ENCODE measurements at regions not wholly inside any gene's neighbourhood (a gene's known extent, or its start where the extent isn't known, plus 50 kb on each side); places are given as distances from the start of the nearest gene placed in this dataset.
"Not testable (repeated sequence)": the region's sequence is repeated elsewhere in the genome, so short reads cannot be mapped to it uniquely, and the experiment has no call there.

DNA sequence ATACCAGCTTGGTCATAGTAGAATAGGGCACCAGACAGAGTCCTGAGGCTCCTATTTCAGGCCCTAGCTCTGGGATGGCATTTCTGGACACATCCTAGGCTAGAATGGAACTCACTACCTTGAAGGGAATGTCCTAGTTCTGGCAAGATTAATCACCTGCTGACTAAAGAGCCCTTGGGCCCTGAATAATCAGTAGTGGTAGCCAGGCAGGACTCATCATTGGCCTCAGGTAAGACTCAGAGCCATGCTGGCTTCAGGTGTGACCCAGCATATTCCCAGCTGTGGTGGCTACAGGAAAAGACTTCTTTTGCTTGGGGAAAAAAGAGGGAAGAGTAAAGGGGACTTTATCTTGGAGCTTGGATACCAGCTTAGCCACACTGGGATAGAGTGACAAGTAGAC lies 131.0 kb upstream of the SRD5A2 start:
- H3K4me1 Mint-ChIP-seq, result no peaks in the 10 kb centered on the region
- DNase-seq (no peak), ATAC-seq (replicated peaks) (no peak)
- no peak overlapping the region for H3K4me3 Mint-ChIP-seq
- H3K27me3 Mint-ChIP-seq, result peaks cover 12 to 14% of the 10 kb centered on the region in 2 donors
- H3K27ac Mint-ChIP-seq, result no peak overlapping the region
- H3K36me3 Mint-ChIP-seq, result peaks cover 0 to 3% of the 10 kb centered on the region in 2 donors
- peaks cover 9 to 17% of the 10 kb centered on the region in 2 donors for H3K9me3 Mint-ChIP-seq

GRCh38 chr2:31710121-31710520 lies 129.4 kb upstream of the SRD5A2 start:
- Mint-ChIP-seq H3K4me1 (no peaks in the 10 kb centered on the region), H3K36me3 (peaks cover 0 to 3% of the 10 kb centered on the region in 2 donors), H3K9me3 (peaks cover 9 to 17% of the 10 kb centered on the region in 2 donors), H3K27me3 (peaks cover 15 to 19% of the 10 kb centered on the region in 2 donors), H3K27ac (no peak overlapping the region), H3K4me3 (no peak overlapping the region)
- no peak for ATAC-seq (replicated peaks)
- DNase-seq, result no peak

GRCh38 chr2:31707992-31708391 lies 127.3 kb upstream of the SRD5A2 start:
- Mint-ChIP-seq H3K36me3 (peaks cover 0 to 2% of the 10 kb centered on the region in 2 donors), H3K4me3 (no peak overlapping the region), H3K4me1 (no peaks in the 10 kb centered on the region), H3K9me3 (peaks cover 3 to 7% of the 10 kb centered on the region in 2 donors), H3K27me3 (peaks cover 10 to 11% of the 10 kb centered on the region in 2 donors), H3K27ac (no peak overlapping the region)
- ATAC-seq (replicated peaks), result no peak
- no peak for DNase-seq

DNA sequence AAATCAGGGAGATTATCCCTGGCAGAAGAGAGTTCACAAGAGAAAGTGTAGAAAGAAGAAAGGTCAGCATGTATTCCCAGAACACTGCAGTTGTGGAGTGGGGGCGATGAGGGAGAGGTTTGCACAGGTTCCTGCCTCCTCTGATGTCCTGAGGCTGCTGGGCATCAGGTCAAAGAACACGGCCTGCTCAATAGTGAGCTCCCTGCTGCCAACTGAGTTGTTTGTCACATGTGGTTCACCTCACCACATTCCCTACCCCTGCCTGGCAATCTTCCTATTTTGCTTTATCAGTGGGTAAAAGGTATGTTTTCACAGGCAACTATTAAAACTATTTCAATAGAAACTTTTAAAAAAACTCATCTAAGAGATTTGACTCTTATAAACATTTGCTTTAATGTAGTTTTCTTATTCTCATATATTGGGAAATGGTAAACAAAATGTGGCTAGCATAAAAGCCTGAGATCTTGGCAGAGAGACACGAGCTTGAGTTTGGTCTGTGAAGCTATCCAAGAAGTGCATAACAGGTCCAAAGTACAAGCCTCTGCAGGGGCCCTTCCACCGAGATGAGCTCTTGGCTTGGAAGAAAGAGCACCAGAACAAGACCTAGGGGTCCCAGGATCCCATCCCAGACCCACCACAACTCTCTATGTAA lies 123.9 kb upstream of the SRD5A2 start:
- DNase-seq (no peak), ATAC-seq (replicated peaks) (no peak)
- Mint-ChIP-seq H3K9me3 (peaks cover 15 to 19% of the 10 kb centered on the region in 2 donors), H3K36me3 (peaks cover 0 to 2% of the 10 kb centered on the region in 2 donors), H3K4me1 (no peaks in the 10 kb centered on the region), H3K27me3 (peaks cover 6% of the 10 kb centered on the region in 2 donors), H3K27ac (no peak overlapping the region), H3K4me3 (no peak overlapping the region)

GRCh38 chr2:31703253-31703652 lies 122.5 kb upstream of the SRD5A2 start:
- DNase-seq (no peak), ATAC-seq (replicated peaks) (no peak)
- no peak overlapping the region for H3K4me3 Mint-ChIP-seq
- peaks cover 0 to 2% of the 10 kb centered on the region in 2 donors for H3K36me3 Mint-ChIP-seq
- H3K27ac Mint-ChIP-seq, result no peak overlapping the region
- H3K27me3 Mint-ChIP-seq, result peaks cover 6% of the 10 kb centered on the region in 2 donors
- H3K9me3 Mint-ChIP-seq, result peaks cover 24 to 31% of the 10 kb centered on the region in 2 donors
- no peaks in the 10 kb centered on the region for H3K4me1 Mint-ChIP-seq

DNA sequence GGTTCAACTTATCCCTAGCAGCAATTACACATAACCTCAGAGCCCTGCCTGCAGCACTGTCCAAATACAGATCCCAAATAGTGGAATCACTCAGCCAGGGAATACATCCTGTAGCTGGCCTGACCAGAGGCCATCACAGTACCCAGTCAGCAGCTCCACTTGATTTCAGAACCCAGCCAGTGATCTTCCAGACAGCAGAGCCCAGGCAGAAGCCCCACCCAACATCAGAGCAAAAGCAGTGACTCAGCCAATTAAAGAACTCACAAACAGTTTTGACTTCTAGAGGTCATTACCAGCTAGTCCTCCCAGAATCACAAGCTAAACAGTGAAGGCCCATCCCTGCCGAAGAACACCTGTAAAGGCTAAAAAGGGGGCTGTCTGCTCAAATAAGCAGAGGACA lies 118.0 kb upstream of the SRD5A2 start:
- Mint-ChIP-seq H3K4me1 (no peaks in the 10 kb centered on the region), H3K27ac (no peak overlapping the region), H3K4me3 (no peak overlapping the region), H3K27me3 (peaks cover 0 to 4% of the 10 kb centered on the region in 2 donors), H3K36me3 (peaks cover 9 to 12% of the 10 kb centered on the region in 2 donors), H3K9me3 (peaks cover 54 to 58% of the 10 kb centered on the region in 2 donors)
- ATAC-seq (replicated peaks) (no peak), DNase-seq (no peak)

DNA sequence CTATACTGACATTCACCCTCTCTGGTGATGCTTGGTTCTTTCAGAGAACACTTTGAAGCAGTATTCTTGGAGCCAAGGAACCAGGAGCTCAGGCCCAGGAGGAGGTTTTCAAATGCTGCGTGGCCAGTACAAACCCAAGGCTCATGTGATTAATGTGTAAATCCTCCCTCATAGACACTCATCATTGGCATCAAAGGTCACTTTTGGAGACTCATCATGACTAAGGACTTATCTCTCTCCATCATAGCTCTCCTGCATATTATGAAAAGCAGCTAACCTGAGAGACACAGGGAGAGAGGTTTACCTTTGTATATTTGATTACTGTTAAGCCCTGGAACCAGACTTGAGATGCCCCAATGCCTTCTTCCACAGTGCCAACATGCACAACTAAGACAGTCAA lies 115.3 kb upstream of the SRD5A2 start:
- Mint-ChIP-seq H3K4me1 (no peaks in the 10 kb centered on the region), H3K36me3 (peaks cover 12 to 20% of the 10 kb centered on the region in 2 donors), H3K27me3 (peaks cover 0 to 4% of the 10 kb centered on the region in 2 donors), H3K9me3 (peaks cover 59 to 60% of the 10 kb centered on the region in 2 donors), H3K4me3 (no peak overlapping the region), H3K27ac (no peak overlapping the region)
- ATAC-seq (replicated peaks), result no peak
- no peak for DNase-seq

DNA sequence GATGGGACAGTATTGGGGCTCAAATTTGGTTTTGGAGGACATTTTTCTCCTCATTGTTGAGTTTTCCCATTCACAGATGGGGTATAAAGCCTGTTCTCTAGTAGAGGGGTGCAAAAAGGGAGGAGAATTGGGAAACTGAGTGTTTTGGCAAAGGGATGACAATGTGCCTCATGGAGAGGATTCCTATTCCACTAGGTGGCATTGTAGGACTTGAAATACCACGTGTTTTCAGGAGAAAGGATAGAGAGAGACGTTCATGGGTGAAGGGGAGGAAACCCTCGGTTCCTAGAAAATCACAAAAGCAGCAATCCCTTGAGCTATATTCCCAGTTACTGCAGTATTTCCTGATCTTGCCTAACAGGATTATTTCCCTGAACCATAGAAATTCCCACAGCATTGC lies 113.7 kb upstream of the SRD5A2 start:
- peaks cover 12 to 20% of the 10 kb centered on the region in 2 donors for H3K36me3 Mint-ChIP-seq
- H3K27me3 Mint-ChIP-seq, result peaks cover 0 to 4% of the 10 kb centered on the region in 2 donors
- H3K27ac Mint-ChIP-seq, result no peak overlapping the region
- H3K4me1 Mint-ChIP-seq, result no peaks in the 10 kb centered on the region
- H3K9me3 Mint-ChIP-seq, result peaks cover 51 to 54% of the 10 kb centered on the region in 2 donors
- no peak overlapping the region for H3K4me3 Mint-ChIP-seq
- no peak for ATAC-seq (replicated peaks)
- no peak for DNase-seq

DNA sequence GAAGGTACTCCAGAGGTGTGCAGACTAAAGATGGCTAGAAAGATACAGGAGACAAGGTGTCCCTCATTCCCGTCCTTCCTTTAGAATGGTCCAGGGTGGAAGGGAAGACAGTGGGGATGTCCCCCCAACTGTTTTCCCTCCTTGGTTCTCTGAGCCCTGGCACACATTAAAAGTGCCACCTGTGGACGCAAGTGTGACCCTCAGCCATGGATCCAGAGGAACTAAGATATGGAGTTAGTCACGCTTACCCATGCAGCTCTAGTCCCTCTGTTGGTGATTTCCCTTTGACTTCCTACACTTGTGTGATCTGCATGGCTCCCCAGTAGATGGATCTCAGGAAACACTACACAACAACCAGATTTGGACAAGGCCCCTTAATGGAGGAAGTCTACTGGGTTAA lies 113.1 kb upstream of the SRD5A2 start:
- Mint-ChIP-seq H3K27me3 (peaks cover 0 to 4% of the 10 kb centered on the region in 2 donors), H3K9me3 (peaks cover 51 to 53% of the 10 kb centered on the region in 2 donors), H3K27ac (no peak overlapping the region), H3K4me3 (no peak overlapping the region), H3K36me3 (peaks cover 12 to 20% of the 10 kb centered on the region in 2 donors), H3K4me1 (no peaks in the 10 kb centered on the region)
- ATAC-seq (replicated peaks) (no peak), DNase-seq (no peak)

GRCh38 chr2:31688282-31688681 lies 107.5 kb upstream of the SRD5A2 start:
- Mint-ChIP-seq H3K27me3 (peaks cover 5 to 9% of the 10 kb centered on the region in 2 donors), H3K27ac (no peak overlapping the region), H3K36me3 (peaks cover 4 to 7% of the 10 kb centered on the region in 2 donors), H3K4me1 (no peaks in the 10 kb centered on the region), H3K4me3 (no peak overlapping the region), H3K9me3 (peaks cover 23 to 30% of the 10 kb centered on the region in 2 donors)
- ATAC-seq (replicated peaks) (no peak), DNase-seq (no peak)

DNA sequence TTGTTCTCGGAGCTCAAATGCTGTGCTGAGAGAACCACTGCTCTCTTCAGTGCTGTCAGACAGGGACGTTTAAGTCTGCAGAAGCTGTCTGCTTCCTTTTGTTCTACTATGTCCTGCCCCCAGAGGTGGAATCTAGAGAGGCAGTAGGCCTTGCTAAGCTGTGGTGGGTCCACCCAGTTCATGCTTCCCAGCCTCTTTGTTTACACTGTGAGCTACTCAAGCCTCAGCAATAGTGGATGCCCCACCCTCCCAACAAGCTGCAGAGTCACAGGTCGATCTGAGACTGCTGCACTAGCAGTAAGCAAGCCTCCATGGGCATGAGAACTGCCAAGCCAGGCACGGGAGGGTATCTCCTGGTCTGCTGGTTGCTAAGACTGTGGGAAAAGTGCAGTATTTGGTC lies 102.8 kb upstream of the SRD5A2 start:
- H3K27me3 Mint-ChIP-seq, result peaks cover 13 to 17% of the 10 kb centered on the region in 2 donors
- not testable (repeated sequence) for ATAC-seq (replicated peaks); H3K36me3 Mint-ChIP-seq; H3K27ac Mint-ChIP-seq; H3K4me1 Mint-ChIP-seq; DNase-seq; H3K4me3 Mint-ChIP-seq
- H3K9me3 Mint-ChIP-seq, result peaks cover 25 to 35% of the 10 kb centered on the region in 2 donors

- DNase-seq, result no peak
- no peaks in the 10 kb centered on the region for H3K4me1 Mint-ChIP-seq
Measured at GRCh38 chr2:31675485-31675901, 94.8 kb upstream of the SRD5A2 start.

DNA sequence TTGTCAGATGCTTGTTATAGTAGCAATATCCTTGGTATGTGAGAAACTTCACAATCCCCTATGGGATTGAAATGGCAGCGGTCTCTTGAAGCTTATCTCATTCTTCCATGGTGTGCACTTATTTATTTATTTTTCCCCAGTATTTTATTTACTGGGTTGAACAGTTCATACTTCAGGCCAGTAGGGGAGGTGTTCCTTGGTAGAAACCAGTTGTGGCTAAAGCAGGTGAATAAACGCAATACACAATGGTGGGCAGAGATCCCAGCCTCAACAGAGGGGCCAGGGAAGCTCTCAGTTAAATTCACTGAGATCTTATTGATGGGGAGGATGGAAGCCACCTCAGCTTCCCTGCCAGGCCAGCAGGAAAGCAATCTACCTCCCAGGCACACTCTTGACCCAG lies 93.7 kb upstream of the SRD5A2 start:
- Mint-ChIP-seq H3K27ac (no peak overlapping the region), H3K36me3 (peaks cover 1 to 5% of the 10 kb centered on the region in 2 donors), H3K9me3 (peaks cover 29 to 44% of the 10 kb centered on the region in 2 donors), H3K4me1 (no peaks in the 10 kb centered on the region), H3K27me3 (peaks cover 8 to 16% of the 10 kb centered on the region in 2 donors), H3K4me3 (no peak overlapping the region)
- no peak for ATAC-seq (replicated peaks)
- DNase-seq, result no peak

More at GRCh38 chr2:31675485-31675901, 94.8 kb upstream of the SRD5A2 start:
- Mint-ChIP-seq H3K36me3 (peaks cover 1 to 5% of the 10 kb centered on the region in 2 donors), H3K27me3 (peaks cover 12 to 16% of the 10 kb centered on the region in 2 donors), H3K4me3 (no peak overlapping the region), H3K9me3 (peaks cover 35 to 40% of the 10 kb centered on the region in 2 donors), H3K27ac (no peak overlapping the region)
- no peak for ATAC-seq (replicated peaks)

DNA sequence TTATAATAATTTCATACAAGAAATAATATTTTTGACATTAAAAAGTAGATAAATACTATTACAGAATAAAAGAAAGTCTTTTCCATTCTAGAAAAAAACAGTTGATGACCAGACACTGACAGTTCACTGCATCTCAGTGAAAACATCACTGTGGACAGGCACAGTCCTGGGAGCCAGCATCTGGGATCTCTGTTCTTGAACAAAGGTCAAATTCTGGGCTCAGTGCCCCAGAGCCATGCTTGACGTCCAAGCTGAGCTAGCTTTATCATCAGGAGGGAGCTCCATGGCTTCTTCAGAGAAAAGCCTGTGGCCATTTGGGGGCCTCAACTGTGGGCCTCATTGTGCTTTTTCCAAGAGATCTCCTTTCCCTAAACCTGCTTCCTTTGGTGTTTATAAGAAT lies 86.1 kb upstream of the SRD5A2 start:
- H3K9me3 Mint-ChIP-seq, result peaks cover 4 to 15% of the 10 kb centered on the region in 2 donors
- no peaks in the 10 kb centered on the region for H3K4me1 Mint-ChIP-seq
- no peaks in the 10 kb centered on the region for H3K36me3 Mint-ChIP-seq
- ATAC-seq (replicated peaks) (no peak), DNase-seq (no peak)
- peaks cover 5 to 7% of the 10 kb centered on the region in 2 donors for H3K27me3 Mint-ChIP-seq
- no peak overlapping the region for H3K4me3 Mint-ChIP-seq
- H3K27ac Mint-ChIP-seq, result no peak overlapping the region
